Hepatocyte (in vitro differentiated cells): ENCODE measurements at regions not wholly inside any gene's neighbourhood (a gene's known extent, or its start where the extent isn't known, plus 50 kb on each side); places are given as distances from the start of the nearest gene placed in this dataset.

Experiments
- DNase-seq: peaks from one replicate; pipeline ENCODE4 v3.0.0-alpha.2; 2016; ENCODE audit warnings: low spot score
- H2AFZ ChIP-seq: fragments of 200-600 bp; sonication (generic); 2 replicates; pipeline ENCODE4 v1.6.0; 2016; ENCODE audit warnings: antibody characterized with exemption, mild to moderate bottlenecking
- H3K27ac ChIP-seq: fragments of 200-600 bp; sonication (generic); 2 replicates; pipeline ENCODE4 v1.5.1; 2016; ENCODE audit warnings: mild to moderate bottlenecking
- H3K27me3 ChIP-seq: fragments of 200-600 bp; sonication (generic); 2 replicates; pipeline ENCODE4 v1.6.1; 2016
- H3K36me3 ChIP-seq: fragments of 200-600 bp; sonication (generic); replicated peaks from 2 replicates; pipeline ENCODE4 v1.5.1; 2016; ENCODE audit warnings: low read depth; ENCODE audit not compliant: insufficient read depth
- H3K4me1 ChIP-seq: fragments of 200-600 bp; sonication (generic); 2 replicates; pipeline ENCODE4 v1.5.1; 2016; ENCODE audit warnings: mild to moderate bottlenecking, moderate library complexity; ENCODE audit not compliant: insufficient read depth
- H3K4me2 ChIP-seq: fragments of 200-600 bp; sonication (generic); 2 replicates; pipeline ENCODE4 v1.6.0; 2016
- H3K4me3 ChIP-seq: fragments of 200-600 bp; sonication (generic); 2 replicates; pipeline ENCODE4 v1.5.1; 2016; ENCODE audit warnings: mild to moderate bottlenecking
- H3K79me2 ChIP-seq: fragments of 200-600 bp; sonication (generic); 2 replicates; pipeline ENCODE4 v1.6.0; 2017; ENCODE audit warnings: mild to moderate bottlenecking
- H3K9me2 ChIP-seq: fragments of 200-600 bp; sonication (generic); replicated peaks from 2 replicates; pipeline ENCODE4 v1.6.0; 2017; ENCODE audit warnings: mild to moderate bottlenecking; ENCODE audit not compliant: insufficient read depth
- H3K9me3 ChIP-seq: fragments of 200-600 bp; sonication (generic); 2 replicates; pipeline ENCODE4 v1.5.1; 2016; ENCODE audit warnings: low read depth, mild to moderate bottlenecking
- H4K20me1 ChIP-seq: fragments of 200-600 bp; sonication (generic); 2 replicates; pipeline ENCODE4 v1.6.0; 2016; ENCODE audit warnings: mild to moderate bottlenecking; ENCODE audit not compliant: insufficient read depth, poor library complexity, severe bottlenecking
- EZH2 ChIP-seq: fragments of 200-600 bp; sonication (generic); IDR thresholded peaks from 2 replicates; pipeline ENCODE4 v1.6.1; 2016; ENCODE audit warnings: antibody characterized with exemption, mild to moderate bottlenecking, borderline replicate concordance
- EZH2phosphoT487 ChIP-seq: fragments of 200-600 bp; sonication (generic); IDR thresholded peaks from one replicate; pipeline ENCODE4 v1.6.1; 2018; ENCODE audit warnings: antibody characterized with exemption, mild to moderate bottlenecking, low read depth, moderate library complexity; ENCODE audit not compliant: unreplicated experiment, severe bottlenecking
- WGBS: methylation state at CpG from one replicate; pipeline ENCODE4 v1.1.6; 2016; ENCODE audit warnings: low lambda C conversion rate; ENCODE audit errors: missing lambda C conversion rate; 5-methylcytosine and 5-hydroxymethylcytosine counted together
- TF ChIP-seq, protein P1 (sequence below): fragments of 200-600 bp; sonication (generic); IDR thresholded peaks from 2 replicates; pipeline ENCODE4 v1.5.1; 2016; ENCODE audit warnings: antibody characterized with exemption, mild to moderate bottlenecking; ENCODE audit not compliant: poor library complexity

- H3K4me2 ChIP-seq: no peak overlapping the region
- no peak overlapping the region for H3K27ac ChIP-seq
- H3K4me3 ChIP-seq: no peak overlapping the region
- H3K36me3 ChIP-seq: no peaks in the 10 kb centered on the region
- DNase-seq: no peak
- no peaks in the 10 kb centered on the region for H4K20me1 ChIP-seq
- no peaks in the 10 kb centered on the region for H3K79me2 ChIP-seq
- H3K27me3 ChIP-seq: no peaks in the 10 kb centered on the region
- H3K9me3 ChIP-seq: no peaks in the 10 kb centered on the region
- TF ChIP-seq EZH2phosphoT487 (no peak), EZH2 (no peak)
- TF ChIP-seq, protein P1, sequence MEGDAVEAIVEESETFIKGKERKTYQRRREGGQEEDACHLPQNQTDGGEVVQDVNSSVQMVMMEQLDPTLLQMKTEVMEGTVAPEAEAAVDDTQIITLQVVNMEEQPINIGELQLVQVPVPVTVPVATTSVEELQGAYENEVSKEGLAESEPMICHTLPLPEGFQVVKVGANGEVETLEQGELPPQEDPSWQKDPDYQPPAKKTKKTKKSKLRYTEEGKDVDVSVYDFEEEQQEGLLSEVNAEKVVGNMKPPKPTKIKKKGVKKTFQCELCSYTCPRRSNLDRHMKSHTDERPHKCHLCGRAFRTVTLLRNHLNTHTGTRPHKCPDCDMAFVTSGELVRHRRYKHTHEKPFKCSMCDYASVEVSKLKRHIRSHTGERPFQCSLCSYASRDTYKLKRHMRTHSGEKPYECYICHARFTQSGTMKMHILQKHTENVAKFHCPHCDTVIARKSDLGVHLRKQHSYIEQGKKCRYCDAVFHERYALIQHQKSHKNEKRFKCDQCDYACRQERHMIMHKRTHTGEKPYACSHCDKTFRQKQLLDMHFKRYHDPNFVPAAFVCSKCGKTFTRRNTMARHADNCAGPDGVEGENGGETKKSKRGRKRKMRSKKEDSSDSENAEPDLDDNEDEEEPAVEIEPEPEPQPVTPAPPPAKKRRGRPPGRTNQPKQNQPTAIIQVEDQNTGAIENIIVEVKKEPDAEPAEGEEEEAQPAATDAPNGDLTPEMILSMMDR: no peak
- no peaks in the 10 kb centered on the region for H3K4me1 ChIP-seq
- no peaks in the 10 kb centered on the region for H3K9me2 ChIP-seq
- no peak overlapping the region for H2AFZ ChIP-seq
- WGBS: 84% methylated on average over 3 of the region's 3 CpGs
Measured at GRCh38 chr3:13213490-13213889, 140.3 kb upstream of the IQSEC1 start.

GRCh38 chr3:13211605-13212210, 138.5 kb upstream of the IQSEC1 start:
- no peak overlapping the region for H3K27ac ChIP-seq
- H3K9me2 ChIP-seq: no peaks in the 10 kb centered on the region
- no peaks in the 10 kb centered on the region for H4K20me1 ChIP-seq
- DNase-seq: no peak
- TF ChIP-seq EZH2: no peak
- TF ChIP-seq, protein P1: no peak
- no peaks in the 10 kb centered on the region for H3K4me1 ChIP-seq
- H3K4me2 ChIP-seq: no peak overlapping the region
- H3K27me3 ChIP-seq: no peaks in the 10 kb centered on the region
- H2AFZ ChIP-seq: no peak overlapping the region
- no peaks in the 10 kb centered on the region for H3K79me2 ChIP-seq
- no peaks in the 10 kb centered on the region for H3K36me3 ChIP-seq
- 92% methylated on average over 16 of the region's 16 CpGs for WGBS
- H3K9me3 ChIP-seq: no peaks in the 10 kb centered on the region
- H3K4me3 ChIP-seq: no peak overlapping the region

DNA sequence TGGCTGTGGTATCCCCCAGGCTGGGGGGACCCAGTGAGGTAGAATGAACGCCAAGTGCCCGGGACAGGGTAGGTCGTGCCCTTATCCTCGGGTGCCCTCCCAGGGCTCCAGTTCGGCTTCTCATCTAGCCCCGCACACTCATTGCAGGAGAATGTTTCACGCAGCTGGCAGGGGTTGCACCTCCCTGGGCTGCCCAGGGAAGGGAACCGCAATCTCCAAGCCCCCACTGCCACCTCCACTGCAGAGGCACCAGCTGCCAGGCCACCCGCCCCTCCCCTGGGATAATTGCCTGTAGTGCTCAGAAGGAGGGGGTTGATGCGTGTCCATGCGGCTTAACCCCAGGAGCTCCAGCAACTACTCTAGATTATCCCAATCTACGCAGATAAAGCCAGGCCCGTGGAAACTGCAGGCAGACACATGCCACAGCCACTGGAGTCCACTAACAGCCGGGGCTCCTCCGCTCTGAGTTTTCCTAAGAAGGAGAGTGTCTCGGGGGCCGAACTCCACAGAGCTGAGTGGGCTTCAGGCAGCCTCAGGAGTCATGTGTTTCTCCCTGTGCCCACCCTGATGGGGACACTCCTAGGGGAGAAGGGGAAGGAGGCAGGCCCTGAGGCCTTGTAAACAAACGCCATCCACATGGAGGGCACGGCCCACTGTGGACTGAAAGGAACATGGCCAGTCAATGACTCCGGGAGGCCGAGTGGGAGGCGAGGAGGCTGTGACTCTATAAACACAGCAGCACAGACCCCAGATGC, 137.2 kb upstream of the IQSEC1 start:
- no peak for DNase-seq

More for the DNA sequence above, 137.2 kb upstream of the IQSEC1 start:
- no peaks in the 10 kb centered on the region for H3K79me2 ChIP-seq
- no peak overlapping the region for H3K27ac ChIP-seq
- no peaks in the 10 kb centered on the region for H3K9me3 ChIP-seq
- no peaks in the 10 kb centered on the region for H3K36me3 ChIP-seq
- TF ChIP-seq EZH2 (no peak), EZH2phosphoT487 (no peak)
- TF ChIP-seq, protein P1: no peak
- H3K4me1 ChIP-seq: no peaks in the 10 kb centered on the region
- H3K9me2 ChIP-seq: no peaks in the 10 kb centered on the region
- H2AFZ ChIP-seq: no peak overlapping the region
- no peak overlapping the region for H3K4me3 ChIP-seq
- no peaks in the 10 kb centered on the region for H4K20me1 ChIP-seq
- no peaks in the 10 kb centered on the region for H3K27me3 ChIP-seq
- 75% methylated on average over 21 of the region's 22 CpGs for WGBS
- H3K4me2 ChIP-seq: no peak overlapping the region
